ENCODE measurements at regions not wholly inside any gene's neighbourhood (a gene's known extent, or its start where the extent isn't known, plus 50 kb on each side); places are given as distances from the start of the nearest gene placed in this dataset.

DNA sequence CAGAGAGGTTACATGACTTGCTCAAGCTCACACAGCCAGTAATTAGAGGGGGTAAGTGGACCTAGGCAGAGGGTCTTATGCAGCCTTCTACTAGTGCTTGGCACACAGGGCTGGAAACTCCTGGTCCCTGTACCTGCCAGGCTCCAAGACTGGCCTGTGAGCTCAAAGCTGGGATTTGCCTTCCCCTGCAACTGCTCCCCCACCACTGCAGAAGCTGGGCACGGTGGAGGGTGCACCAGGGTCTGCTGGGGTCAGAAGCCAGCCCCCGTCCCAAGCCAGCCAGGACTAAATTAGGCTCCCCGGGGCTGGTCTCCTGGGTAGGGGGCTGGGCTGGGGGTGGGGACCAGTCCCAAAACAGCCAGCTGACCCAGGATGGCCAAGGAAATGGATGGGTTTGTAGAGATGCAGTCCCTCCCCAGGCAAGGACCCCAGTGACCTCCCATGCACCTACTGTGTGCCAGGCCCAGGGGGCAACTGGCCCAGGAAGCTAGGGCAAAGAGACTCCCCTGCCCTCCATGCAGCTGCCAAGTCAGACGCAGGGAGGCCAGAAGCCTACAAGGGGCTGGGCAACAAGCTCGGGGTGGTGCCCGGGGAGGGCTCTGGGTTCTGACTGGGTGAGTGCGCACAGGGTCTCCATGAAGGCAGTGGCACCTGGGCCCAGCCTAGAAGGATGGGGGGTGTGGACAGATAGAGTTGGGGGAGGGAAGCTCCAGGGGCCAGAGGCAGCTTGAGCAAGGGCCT, 51.8 kb upstream of the LINGO1 start:
- TF ChIP-seq, protein P1, sequence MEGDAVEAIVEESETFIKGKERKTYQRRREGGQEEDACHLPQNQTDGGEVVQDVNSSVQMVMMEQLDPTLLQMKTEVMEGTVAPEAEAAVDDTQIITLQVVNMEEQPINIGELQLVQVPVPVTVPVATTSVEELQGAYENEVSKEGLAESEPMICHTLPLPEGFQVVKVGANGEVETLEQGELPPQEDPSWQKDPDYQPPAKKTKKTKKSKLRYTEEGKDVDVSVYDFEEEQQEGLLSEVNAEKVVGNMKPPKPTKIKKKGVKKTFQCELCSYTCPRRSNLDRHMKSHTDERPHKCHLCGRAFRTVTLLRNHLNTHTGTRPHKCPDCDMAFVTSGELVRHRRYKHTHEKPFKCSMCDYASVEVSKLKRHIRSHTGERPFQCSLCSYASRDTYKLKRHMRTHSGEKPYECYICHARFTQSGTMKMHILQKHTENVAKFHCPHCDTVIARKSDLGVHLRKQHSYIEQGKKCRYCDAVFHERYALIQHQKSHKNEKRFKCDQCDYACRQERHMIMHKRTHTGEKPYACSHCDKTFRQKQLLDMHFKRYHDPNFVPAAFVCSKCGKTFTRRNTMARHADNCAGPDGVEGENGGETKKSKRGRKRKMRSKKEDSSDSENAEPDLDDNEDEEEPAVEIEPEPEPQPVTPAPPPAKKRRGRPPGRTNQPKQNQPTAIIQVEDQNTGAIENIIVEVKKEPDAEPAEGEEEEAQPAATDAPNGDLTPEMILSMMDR (IDR thresholded peaks at IDR 0.05; ENCODE audit: extremely low read depth, missing control alignments), result no peak
- DNase-seq (ENCODE audit: low spot score), result no peak

DNA sequence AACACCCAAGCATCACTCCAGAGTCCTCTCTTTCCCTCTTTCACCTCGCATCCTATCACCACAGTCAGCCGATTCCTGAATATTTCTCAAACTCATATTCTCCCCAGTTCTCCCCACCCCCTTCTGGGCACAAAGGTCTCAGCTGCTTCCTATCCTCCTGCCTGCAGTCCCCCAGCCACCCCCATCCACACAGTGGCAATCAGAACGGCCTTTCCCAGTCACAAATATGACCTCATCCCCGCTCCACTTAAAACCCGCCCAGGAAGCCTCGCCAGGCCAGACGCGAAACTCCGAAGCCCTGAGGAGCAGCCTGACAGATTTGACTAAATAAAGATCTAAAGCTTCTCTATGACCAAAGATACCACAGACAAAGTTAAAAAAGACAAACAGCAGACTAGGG, 49.9 kb upstream of the LINGO1 start:
- TF ChIP-seq, protein P1 (IDR thresholded peaks at IDR 0.05; ENCODE audit: extremely low read depth, missing control alignments), result no peak
- DNase-seq (ENCODE audit: low spot score), result no peak
